GM06990 (cell line): ENCODE measurements at regions not wholly inside any gene's neighbourhood (a gene's known extent, or its start where the extent isn't known, plus 50 kb on each side); places are given as distances from the start of the nearest gene placed in this dataset.

ENCODE experiments used
- DNase-seq: peaks from one replicate; pipeline ENCODE4 v3.0.0-alpha.2; 2011; ENCODE audit not compliant: insufficient read length; ENCODE audit errors: extremely low read depth
- H3K27me3 ChIP-seq: replicated peaks from 2 replicates; pipeline ENCODE4 v1.6.0; 2011; ENCODE audit warnings: low read length; ENCODE audit not compliant: control insufficient read depth, insufficient read depth
- H3K36me3 ChIP-seq: 2 replicates; pipeline ENCODE4 v1.5.1; 2011; ENCODE audit warnings: low read length; ENCODE audit not compliant: control insufficient read depth, insufficient read depth
- H3K4me3 ChIP-seq: replicated peaks from 2 replicates; pipeline ENCODE4 v1.5.1; 2011; ENCODE audit warnings: low read depth, mild to moderate bottlenecking, control low read depth, low read length
- TF ChIP-seq, protein P1 (sequence below): IDR thresholded peaks from 2 replicates; pipeline ENCODE4 v1.5.1; 2011; ENCODE audit warnings: low read length, control low read depth, mild to moderate bottlenecking, inconsistent platforms; ENCODE audit not compliant: insufficient read depth, poor library complexity, severe bottlenecking

DNA sequence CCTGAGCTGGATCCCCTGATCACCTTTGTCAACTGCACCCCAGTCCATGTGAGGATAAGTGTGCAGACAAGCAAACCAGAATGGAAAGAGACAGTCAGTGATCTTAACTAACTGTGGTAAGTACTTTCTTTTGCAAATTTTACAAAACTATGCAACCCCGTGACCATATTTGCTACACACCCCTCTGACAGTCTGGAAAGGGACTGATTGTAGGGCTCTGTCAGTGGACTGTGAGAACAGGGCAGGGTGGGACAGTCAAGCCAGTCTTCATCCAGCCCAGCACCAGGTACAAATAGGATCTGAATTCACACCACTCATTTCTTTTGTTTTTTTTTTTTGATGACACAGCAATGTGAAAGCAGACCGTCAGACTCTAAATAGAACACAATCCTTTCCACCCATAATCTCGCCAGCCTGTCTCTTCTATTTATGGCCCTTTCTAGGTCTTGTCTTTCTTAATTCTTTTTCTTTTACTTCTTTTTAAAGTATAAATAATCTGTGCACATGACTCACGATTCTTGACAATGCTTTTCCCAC is 165.6 kb downstream of the ARL6IP6 start:
- TF ChIP-seq, protein P1, sequence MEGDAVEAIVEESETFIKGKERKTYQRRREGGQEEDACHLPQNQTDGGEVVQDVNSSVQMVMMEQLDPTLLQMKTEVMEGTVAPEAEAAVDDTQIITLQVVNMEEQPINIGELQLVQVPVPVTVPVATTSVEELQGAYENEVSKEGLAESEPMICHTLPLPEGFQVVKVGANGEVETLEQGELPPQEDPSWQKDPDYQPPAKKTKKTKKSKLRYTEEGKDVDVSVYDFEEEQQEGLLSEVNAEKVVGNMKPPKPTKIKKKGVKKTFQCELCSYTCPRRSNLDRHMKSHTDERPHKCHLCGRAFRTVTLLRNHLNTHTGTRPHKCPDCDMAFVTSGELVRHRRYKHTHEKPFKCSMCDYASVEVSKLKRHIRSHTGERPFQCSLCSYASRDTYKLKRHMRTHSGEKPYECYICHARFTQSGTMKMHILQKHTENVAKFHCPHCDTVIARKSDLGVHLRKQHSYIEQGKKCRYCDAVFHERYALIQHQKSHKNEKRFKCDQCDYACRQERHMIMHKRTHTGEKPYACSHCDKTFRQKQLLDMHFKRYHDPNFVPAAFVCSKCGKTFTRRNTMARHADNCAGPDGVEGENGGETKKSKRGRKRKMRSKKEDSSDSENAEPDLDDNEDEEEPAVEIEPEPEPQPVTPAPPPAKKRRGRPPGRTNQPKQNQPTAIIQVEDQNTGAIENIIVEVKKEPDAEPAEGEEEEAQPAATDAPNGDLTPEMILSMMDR: no peak
- no peaks in the 10 kb centered on the region for H3K27me3 ChIP-seq
- no peak for DNase-seq
- no peak overlapping the region for H3K4me3 ChIP-seq
- no peaks in the 10 kb centered on the region for H3K36me3 ChIP-seq

DNA sequence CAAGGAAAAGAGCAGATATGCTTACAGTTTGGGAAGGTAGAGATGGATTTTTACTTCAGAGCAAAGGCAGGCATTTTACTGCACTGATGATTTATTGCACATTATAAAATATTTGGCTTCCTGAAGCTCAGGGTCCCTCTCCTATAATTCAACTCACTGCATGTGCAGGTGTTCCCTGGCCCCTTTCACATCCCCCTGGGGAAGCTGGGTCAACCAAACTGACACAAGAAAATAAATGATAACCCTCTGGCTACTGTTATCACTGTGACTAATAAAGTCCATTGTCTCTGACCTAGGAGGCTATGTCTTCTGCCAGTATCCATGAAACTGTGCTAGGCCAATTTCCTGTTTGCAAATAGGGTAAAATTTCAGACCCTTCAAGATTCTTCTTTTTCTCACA is 163.1 kb downstream of the ARL6IP6 start:
- H3K27me3 ChIP-seq: no peaks in the 10 kb centered on the region
- no peaks in the 10 kb centered on the region for H3K36me3 ChIP-seq
- H3K4me3 ChIP-seq: no peak overlapping the region
- DNase-seq: no peak
- TF ChIP-seq, protein P1: no peak

DNA sequence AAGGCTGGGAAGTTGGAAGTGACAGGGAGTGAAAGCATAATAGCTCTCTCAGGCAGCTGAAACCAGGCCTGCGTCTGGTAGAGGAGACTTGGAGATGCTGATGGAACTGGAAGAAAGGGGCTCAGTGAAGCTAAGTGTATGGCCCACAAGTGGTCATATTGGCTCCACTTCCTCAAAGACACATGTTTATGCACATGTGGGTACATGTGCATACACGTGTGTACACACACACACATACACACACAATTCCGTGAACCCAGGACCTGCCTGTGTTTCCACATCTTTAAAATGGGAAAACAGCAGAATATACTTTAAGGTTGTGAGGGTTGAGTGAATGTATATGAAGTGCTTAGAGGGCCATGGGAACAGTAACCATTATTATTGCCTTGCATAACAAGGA is 160.9 kb downstream of the ARL6IP6 start:
- no peaks in the 10 kb centered on the region for H3K36me3 ChIP-seq
- TF ChIP-seq, protein P1: no peak
- no peaks in the 10 kb centered on the region; the same call in 1 of the 2 replicates for H3K27me3 ChIP-seq
- no peak overlapping the region for H3K4me3 ChIP-seq
- no peak for DNase-seq

DNA sequence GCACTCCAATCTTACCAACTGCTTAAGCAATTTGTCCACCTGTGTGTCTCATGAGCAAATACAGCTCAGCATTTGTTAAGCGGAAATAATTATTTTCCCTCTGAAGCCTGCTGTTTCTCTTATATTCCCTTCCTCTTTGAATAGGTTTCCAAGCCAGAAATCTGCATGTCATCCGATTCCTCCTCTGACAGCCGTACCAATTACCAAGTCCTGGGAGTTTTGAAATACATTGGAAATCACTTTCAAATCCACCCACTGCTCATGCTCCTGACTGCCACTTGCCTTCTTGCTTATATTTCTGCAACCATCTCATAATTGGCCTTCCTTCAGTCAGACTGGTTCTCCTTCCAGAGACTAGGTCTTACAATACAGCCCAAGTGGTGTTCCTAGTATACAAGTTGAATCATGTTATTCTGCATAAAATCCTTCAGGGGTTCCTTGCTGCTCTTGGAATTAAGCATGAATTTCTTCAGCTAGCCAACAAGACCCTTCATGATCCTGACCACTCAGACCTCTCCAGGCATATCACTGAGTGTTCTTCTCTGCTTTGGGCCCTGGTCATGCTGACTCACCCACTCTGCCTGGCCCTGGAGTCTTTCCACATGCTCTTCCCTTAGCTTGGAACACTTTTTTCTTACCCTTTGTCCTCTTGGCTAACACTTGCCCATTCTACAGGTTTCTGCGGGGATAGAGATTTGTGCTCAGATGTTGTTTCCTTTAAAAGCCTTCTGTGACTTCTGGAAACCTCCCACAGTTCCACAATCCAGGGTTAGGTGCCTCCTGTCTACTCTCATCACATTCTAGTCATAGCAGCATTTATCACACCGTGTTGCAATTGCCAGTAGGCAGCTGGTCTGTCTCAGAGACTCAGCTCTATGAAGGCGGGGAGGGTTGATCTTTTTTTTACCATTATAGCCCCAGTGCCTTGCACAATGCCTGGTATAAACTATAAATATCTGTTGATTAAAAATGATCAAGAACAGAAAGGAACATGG is 157.6 kb downstream of the ARL6IP6 start:
- Histone ChIP-seq H3K4me3 (no peak overlapping the region), H3K36me3 (no peaks in the 10 kb centered on the region), H3K27me3 (no peaks in the 10 kb centered on the region; the same call in 1 of the 2 replicates)
- no peak for DNase-seq
- TF ChIP-seq, protein P1: no peak

DNA sequence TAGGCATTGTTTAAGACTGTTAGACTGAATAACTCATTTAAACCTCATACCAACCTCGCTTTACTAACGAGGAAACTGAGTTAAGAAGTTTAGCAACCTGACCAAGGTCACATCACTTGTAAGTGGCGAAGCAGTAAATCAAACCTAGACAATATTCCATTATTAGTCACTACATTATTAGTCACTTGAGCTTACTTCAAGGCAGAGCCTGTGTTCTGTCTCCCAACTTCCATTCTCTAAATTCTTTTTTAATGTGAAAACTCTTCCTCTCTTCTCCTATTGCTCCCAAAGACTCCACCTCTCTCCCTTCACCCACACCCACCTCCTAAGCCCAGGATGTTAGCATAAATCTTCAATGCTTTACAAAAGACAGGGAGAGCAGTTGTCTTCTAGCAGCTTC is 156.5 kb downstream of the ARL6IP6 start:
- Histone ChIP-seq H3K36me3 (no peaks in the 10 kb centered on the region), H3K4me3 (no peak overlapping the region), H3K27me3 (no peaks in the 10 kb centered on the region; the same call in 1 of the 2 replicates)
- TF ChIP-seq, protein P1: no peak
- no peak for DNase-seq
